Fibroblast of peridontal ligament (primary cell): ENCODE measurements at regions not wholly inside any gene's neighbourhood (a gene's known extent, or its start where the extent isn't known, plus 50 kb on each side); places are given as distances from the start of the nearest gene placed in this dataset.

Source experiments
- DNase-seq: peaks from one replicate; pipeline ENCODE4 v3.0.0-alpha.2; 2010; ENCODE audit errors: extremely low read depth

GRCh38 chr7:33661430-33662160 is 243.7 kb upstream of the BMPER start:
- no peak for DNase-seq

GRCh38 chr7:33666531-33666930 is 238.8 kb upstream of the BMPER start:
- no peak for DNase-seq

GRCh38 chr7:33667196-33667595 is 238.1 kb upstream of the BMPER start:
- no peak for DNase-seq

GRCh38 chr7:33669251-33669670 is 236.1 kb upstream of the BMPER start:
- no peak for DNase-seq

GRCh38 chr7:33671531-33672262 is 233.6 kb upstream of the BMPER start:
- peak; percentile 68 for DNase-seq

GRCh38 chr7:33673029-33673700 is 232.2 kb upstream of the BMPER start:
- DNase-seq: no peak

- no peak for DNase-seq
Observed at GRCh38 chr7:33674804-33675411, 230.4 kb upstream of the BMPER start.

- DNase-seq: peak; percentile 41
Observed at GRCh38 chr7:33677556-33677955, 227.8 kb upstream of the BMPER start.

- no peak for DNase-seq
Observed at GRCh38 chr7:33678569-33679335, 226.6 kb upstream of the BMPER start.

- no peak for DNase-seq
Observed at GRCh38 chr7:33680682-33681081, 224.7 kb upstream of the BMPER start.

- no peak for DNase-seq
Observed at GRCh38 chr7:33685503-33685902, 219.8 kb upstream of the BMPER start.

GRCh38 chr7:33685981-33686683 is 219.2 kb upstream of the BMPER start:
- DNase-seq: no peak

GRCh38 chr7:33687625-33688024 is 217.7 kb upstream of the BMPER start:
- no peak for DNase-seq

- DNase-seq: no peak
Observed at GRCh38 chr7:33691180-33691579, 214.2 kb upstream of the BMPER start.

- DNase-seq: peak; percentile 72
Observed at GRCh38 chr7:33692956-33693355, 212.4 kb upstream of the BMPER start.

- DNase-seq: peak; percentile 22
Observed at GRCh38 chr7:33694006-33694405, 211.3 kb upstream of the BMPER start.

GRCh38 chr7:33697616-33698015 is 207.7 kb upstream of the BMPER start:
- no peak for DNase-seq

- no peak for DNase-seq
Observed at GRCh38 chr7:33698041-33698440, 207.3 kb upstream of the BMPER start.

GRCh38 chr7:33698692-33699128 is 206.6 kb upstream of the BMPER start:
- no peak for DNase-seq

- no peak for DNase-seq
Observed at GRCh38 chr7:33700001-33700899, 205.1 kb upstream of the BMPER start.
